ENCODE measurements at regions not wholly inside any gene's neighbourhood (a gene's known extent, or its start where the extent isn't known, plus 50 kb on each side); places are given as distances from the start of the nearest gene placed in this dataset.

GRCh38 chr11:64498136-64498535 lies 57.6 kb upstream of the SLC22A11 start:
- no peak for TF ChIP-seq CTCF (IDR thresholded peaks at IDR 0.05)
- TF ChIP-seq POLR2A (IDR thresholded peaks at IDR 0.05) = no peak

All from testis (tissue), 2 donors.